ENCODE measurements at regions not wholly inside any gene's neighbourhood (a gene's known extent, or its start where the extent isn't known, plus 50 kb on each side); places are given as distances from the start of the nearest gene placed in this dataset.

GRCh38 chrX:36947214-36947613 is 61.0 kb upstream of the FAM47C start:
- no peak for DNase-seq

DNA sequence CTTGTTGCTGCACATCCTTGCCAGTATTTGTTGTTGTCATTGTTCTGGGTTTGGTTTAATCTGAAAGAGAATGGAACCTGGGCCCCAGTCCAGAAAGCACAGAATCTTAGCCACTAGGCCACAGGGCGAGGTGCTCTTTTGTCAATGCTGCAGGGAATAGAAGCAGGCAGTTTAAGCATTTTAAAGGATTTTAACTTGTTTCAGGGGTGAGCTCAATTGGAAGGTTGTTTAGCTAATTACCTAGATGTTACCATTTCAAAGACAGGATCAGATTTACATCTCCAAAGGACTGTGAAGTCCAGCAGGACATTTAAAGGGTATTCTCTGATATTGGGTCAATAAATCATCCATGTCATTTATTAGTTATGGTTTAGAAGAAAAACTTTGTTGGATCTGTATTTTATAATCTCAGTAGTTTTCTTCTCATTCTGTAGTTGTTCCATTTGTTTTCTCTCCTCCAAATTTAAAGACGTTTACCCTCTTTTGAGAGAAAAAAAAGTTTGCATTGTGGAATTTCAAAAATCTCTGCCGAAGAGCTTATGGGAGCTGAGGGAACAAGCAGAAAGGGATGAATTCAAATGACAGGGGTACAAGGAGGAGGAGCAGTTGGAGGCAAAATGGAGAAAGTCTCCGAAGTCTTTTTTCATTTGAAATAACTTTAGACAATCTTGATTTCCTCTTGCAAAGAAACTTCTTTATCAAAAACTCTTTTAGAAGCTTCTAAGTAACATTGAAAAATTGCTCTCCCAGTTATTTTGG is 57.5 kb upstream of the FAM47C start:
- DNase-seq: no peak

DNA sequence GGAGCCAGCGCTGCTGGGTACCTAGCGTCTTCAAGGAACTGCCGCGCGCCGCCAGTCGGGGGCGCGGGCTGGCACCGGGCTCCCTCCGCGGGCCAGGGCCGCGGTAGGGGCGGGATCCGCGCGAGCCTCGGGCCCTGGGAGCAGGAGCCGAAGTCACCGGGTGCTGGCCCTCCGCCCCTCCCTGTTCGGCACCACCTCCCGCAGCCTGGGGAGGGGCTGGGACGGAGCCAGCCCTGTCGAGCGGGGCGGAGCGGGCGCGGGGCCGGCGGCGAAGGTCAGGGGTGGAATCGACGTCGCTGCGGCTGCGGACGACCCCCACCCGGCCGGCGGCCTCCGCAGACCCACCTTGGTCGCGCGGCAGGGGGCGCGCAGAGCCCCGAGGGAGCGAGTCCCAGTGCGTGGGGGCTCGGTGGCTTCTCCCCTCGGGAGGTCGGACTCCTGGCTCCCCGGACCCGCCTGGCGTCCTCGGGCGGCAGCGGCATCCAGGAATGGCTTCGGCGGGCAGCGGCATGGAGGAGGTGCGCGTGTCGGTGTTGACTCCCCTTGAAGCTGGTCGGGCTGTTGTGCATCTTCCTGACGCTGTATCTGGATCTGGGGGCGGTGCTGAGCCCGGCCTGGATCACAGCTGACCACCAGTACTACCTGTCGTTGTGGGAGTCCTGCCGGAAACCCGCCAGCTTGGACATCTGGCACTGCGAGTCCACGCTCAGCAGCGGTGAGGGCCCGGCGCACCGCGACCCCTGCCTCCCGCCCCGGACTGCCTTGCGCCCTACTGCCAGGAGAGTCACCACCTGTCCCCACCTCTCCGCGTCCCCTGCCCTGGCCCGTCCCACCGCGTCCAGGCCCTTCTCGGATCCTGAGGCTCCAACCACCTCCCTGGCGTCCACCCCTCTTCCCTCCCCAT is 50.5 kb upstream of the FAM47C start:
- DNase-seq: no peak

Measured in DMS153 (cell line).